BJ (cell line): ENCODE measurements at regions not wholly inside any gene's neighbourhood (a gene's known extent, or its start where the extent isn't known, plus 50 kb on each side); places are given as distances from the start of the nearest gene placed in this dataset.

Experiments
- CTCF ChIA-PET: fragments of 350-600 bp; formaldehyde crosslinking; extraction: SDS; loops from one replicate; lab custom pipeline; 2021; ENCODE audit warnings: antibody characterized with exemption, inconsistent platforms; lab: Yijun Ruan, JAX
- POLR2A ChIA-PET: fragments of 300-600 bp; sonication (Branson Sonifier 250); formaldehyde crosslinking; extraction: SDS; loops from one replicate; lab custom pipeline; 2021; ENCODE audit warnings: antibody characterized with exemption; lab: Charles Lee
- DNase-seq: peaks from one replicate; pipeline ENCODE4 v3.0.0-alpha.2; 2011; ENCODE audit warnings: low read depth
- H3K27me3 ChIP-seq: 2 replicates; pipeline ENCODE4 v1.6.0; 2011; ENCODE audit warnings: low read length; ENCODE audit not compliant: control insufficient read depth, insufficient read depth
- H3K36me3 ChIP-seq: 2 replicates; pipeline ENCODE4 v1.5.1; 2011; ENCODE audit warnings: low read length; ENCODE audit not compliant: control insufficient read depth, insufficient read depth
- H3K4me3 ChIP-seq: 2 replicates; pipeline ENCODE4 v1.5.1; 2011; ENCODE audit warnings: low read depth, mild to moderate bottlenecking, control low read depth, low read length
- CTCF ChIP-seq: IDR thresholded peaks from 2 replicates; pipeline ENCODE4 v1.5.1; 2011; ENCODE audit warnings: low read depth, mild to moderate bottlenecking, control low read depth, inconsistent platforms, low read length, moderate library complexity; ENCODE audit not compliant: insufficient read depth

GRCh38 chr2:239905884-239906654, 119.1 kb downstream of the NDUFA10 start:
- CTCF ChIA-PET = no interaction called here
- POLR2A ChIA-PET = no interaction called here
- no peaks in the 10 kb centered on the region for H3K36me3 ChIP-seq
- TF ChIP-seq CTCF = no peak
- H3K4me3 ChIP-seq = no peak overlapping the region
- no peak for DNase-seq
- no peaks in the 10 kb centered on the region for H3K27me3 ChIP-seq

- no peak overlapping the region for H3K4me3 ChIP-seq
- no peak for DNase-seq
- POLR2A ChIA-PET = no interaction called here
- CTCF ChIA-PET = no interaction called here
- H3K36me3 ChIP-seq = no peaks in the 10 kb centered on the region
- H3K27me3 ChIP-seq = no peaks in the 10 kb centered on the region
- no peak for TF ChIP-seq CTCF
Observed at GRCh38 chr2:239905306-239905705, 119.8 kb downstream of the NDUFA10 start.

GRCh38 chr2:239904496-239904895, 120.6 kb downstream of the NDUFA10 start:
- no peak for TF ChIP-seq CTCF
- DNase-seq = no peak
- POLR2A ChIA-PET = no interaction called here

GRCh38 chr2:239903803-239904202, 121.3 kb downstream of the NDUFA10 start:
- ChIA-PET CTCF (no interaction called here), POLR2A (no interaction called here)
- Histone ChIP-seq H3K27me3 (no peaks in the 10 kb centered on the region), H3K4me3 (no peak overlapping the region), H3K36me3 (no peaks in the 10 kb centered on the region)
- DNase-seq = no peak
- no peak for TF ChIP-seq CTCF

More at GRCh38 chr2:239904496-239904895, 120.6 kb downstream of the NDUFA10 start:
- CTCF ChIA-PET = no interaction called here
- Histone ChIP-seq H3K4me3 (no peak overlapping the region), H3K27me3 (no peaks in the 10 kb centered on the region), H3K36me3 (no peaks in the 10 kb centered on the region)

GRCh38 chr2:239903210-239903609, 121.9 kb downstream of the NDUFA10 start:
- Histone ChIP-seq H3K4me3 (no peak overlapping the region), H3K27me3 (no peaks in the 10 kb centered on the region), H3K36me3 (no peaks in the 10 kb centered on the region)
- DNase-seq = no peak
- no peak for TF ChIP-seq CTCF
- ChIA-PET CTCF (no interaction called here), POLR2A (no interaction called here)
